ENCODE measurements at regions not wholly inside any gene's neighbourhood (a gene's known extent, or its start where the extent isn't known, plus 50 kb on each side); places are given as distances from the start of the nearest gene placed in this dataset.

DNA sequence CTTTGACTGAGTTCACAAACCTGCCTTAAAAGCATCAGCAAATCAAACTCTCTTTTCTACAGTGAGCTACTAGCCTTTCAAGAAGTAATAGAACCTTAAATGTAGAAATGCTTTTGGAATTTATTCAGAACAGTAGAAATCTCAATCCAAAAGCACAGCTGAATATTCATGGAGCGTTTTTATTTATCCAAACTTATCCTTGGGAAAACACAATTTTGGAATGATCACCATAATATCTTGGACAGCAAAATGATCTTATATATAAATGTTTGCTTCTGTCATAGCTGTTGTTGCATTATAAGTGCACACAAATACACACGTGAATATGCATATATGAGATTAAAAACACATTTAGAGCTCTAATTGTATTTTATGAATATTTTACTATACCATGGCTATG, 747.3 kb upstream of the PIK3C3 start:
- H3K36me3 ChIP-seq (ENCODE audit: control insufficient read depth, insufficient read depth, low read length, severe bottlenecking) = no peaks in the 10 kb centered on the region
- H3K4me3 ChIP-seq (ENCODE audit: low read length) = no peak overlapping the region
- no peaks in the 10 kb centered on the region for H3K9me3 ChIP-seq (ENCODE audit: control insufficient read depth, low read length)
- no peak for DNase-seq (ENCODE audit: low read depth)
- H3K27me3 ChIP-seq (replicated peaks; ENCODE audit: control insufficient read depth, insufficient read depth, low read length) = no peaks in the 10 kb centered on the region
- H3K9ac ChIP-seq (ENCODE audit: low read length) = no peak overlapping the region
- H3K4me1 ChIP-seq (ENCODE audit: control insufficient read depth, insufficient read depth, low read length) = no peaks in the 10 kb centered on the region

DNA sequence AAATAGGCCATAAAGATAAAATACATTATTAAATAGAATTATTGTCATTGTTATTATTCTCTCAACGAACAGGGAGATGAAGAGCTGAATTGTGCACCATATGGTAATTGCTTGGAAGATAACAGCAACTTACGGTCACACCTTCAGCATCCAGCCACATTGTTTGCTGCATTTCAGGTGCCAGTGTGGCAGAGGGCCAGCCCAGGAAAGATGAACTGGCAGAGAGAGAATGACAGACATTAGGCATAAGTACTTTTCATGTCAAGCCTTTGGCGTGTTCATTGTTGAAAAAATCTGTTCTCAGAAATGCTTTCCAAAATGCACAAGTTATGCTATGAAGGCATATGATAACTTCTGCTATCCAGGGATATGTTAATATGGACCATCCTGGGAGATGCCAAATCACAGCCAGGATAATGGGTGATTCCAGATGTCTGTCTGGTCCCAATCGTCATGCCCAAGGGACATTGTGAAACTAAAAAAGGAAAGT, 748.6 kb upstream of the PIK3C3 start:
- no peaks in the 10 kb centered on the region for H3K27me3 ChIP-seq (replicated peaks; ENCODE audit: control insufficient read depth, insufficient read depth, low read length)
- H3K9ac ChIP-seq (ENCODE audit: low read length) = no peak overlapping the region
- H3K36me3 ChIP-seq (ENCODE audit: control insufficient read depth, insufficient read depth, low read length, severe bottlenecking) = no peaks in the 10 kb centered on the region
- no peaks in the 10 kb centered on the region for H3K9me3 ChIP-seq (ENCODE audit: control insufficient read depth, low read length)
- DNase-seq (ENCODE audit: low read depth) = no peak
- no peak overlapping the region for H3K4me3 ChIP-seq (ENCODE audit: low read length)
- H3K4me1 ChIP-seq (ENCODE audit: control insufficient read depth, insufficient read depth, low read length) = no peaks in the 10 kb centered on the region

- peaks cover 2% of the 10 kb centered on the region for H3K9me3 ChIP-seq (ENCODE audit: control insufficient read depth, low read length)
- H3K4me3 ChIP-seq (ENCODE audit: low read length) = no peak overlapping the region
- DNase-seq (ENCODE audit: low read depth) = no peak
- H3K4me1 ChIP-seq (ENCODE audit: control insufficient read depth, insufficient read depth, low read length) = no peaks in the 10 kb centered on the region
- no peaks in the 10 kb centered on the region for H3K27me3 ChIP-seq (replicated peaks; ENCODE audit: control insufficient read depth, insufficient read depth, low read length)
- H3K36me3 ChIP-seq (ENCODE audit: control insufficient read depth, insufficient read depth, low read length, severe bottlenecking) = no peaks in the 10 kb centered on the region
- no peak overlapping the region for H3K9ac ChIP-seq (ENCODE audit: low read length)
Observed at GRCh38 chr18:41199212-41199611, 755.8 kb upstream of the PIK3C3 start.

GRCh38 chr18:41197967-41198366, 757.1 kb upstream of the PIK3C3 start:
- H3K36me3 ChIP-seq (ENCODE audit: control insufficient read depth, insufficient read depth, low read length, severe bottlenecking) = no peaks in the 10 kb centered on the region
- no peaks in the 10 kb centered on the region for H3K4me1 ChIP-seq (ENCODE audit: control insufficient read depth, insufficient read depth, low read length)
- no peak overlapping the region for H3K4me3 ChIP-seq (ENCODE audit: low read length)
- no peak overlapping the region for H3K9ac ChIP-seq (ENCODE audit: low read length)
- H3K9me3 ChIP-seq (ENCODE audit: control insufficient read depth, low read length) = peaks cover 7% of the 10 kb centered on the region
- no peaks in the 10 kb centered on the region for H3K27me3 ChIP-seq (replicated peaks; ENCODE audit: control insufficient read depth, insufficient read depth, low read length)
- DNase-seq (ENCODE audit: low read depth) = no peak

DNA sequence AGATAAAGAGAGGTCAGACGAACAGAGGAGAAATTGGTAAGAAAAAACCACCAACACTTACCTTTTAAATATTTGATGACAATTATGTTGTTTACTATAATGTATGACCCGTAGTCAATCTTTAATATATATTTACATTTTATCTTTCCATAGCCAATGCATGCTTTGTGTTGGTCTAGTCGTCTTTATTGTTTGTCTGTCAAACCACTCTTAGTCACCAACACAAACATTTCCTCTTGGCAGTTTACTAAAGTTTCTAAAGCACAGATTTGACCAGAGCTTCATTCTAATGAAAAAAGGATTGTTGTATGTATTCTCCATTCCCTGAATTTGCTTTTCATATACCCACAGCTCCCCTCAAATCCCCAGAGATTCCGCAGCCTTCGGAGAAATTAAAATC, 784.7 kb upstream of the PIK3C3 start:
- Histone ChIP-seq H3K9ac (ENCODE audit: low read length) (no peak overlapping the region), H3K36me3 (ENCODE audit: control insufficient read depth, insufficient read depth, low read length, severe bottlenecking) (no peaks in the 10 kb centered on the region), H3K4me3 (ENCODE audit: low read length) (no peak overlapping the region), H3K4me1 (ENCODE audit: control insufficient read depth, insufficient read depth, low read length) (no peaks in the 10 kb centered on the region), H3K27me3 (replicated peaks; ENCODE audit: control insufficient read depth, insufficient read depth, low read length) (no peaks in the 10 kb centered on the region), H3K9me3 (ENCODE audit: control insufficient read depth, low read length) (no peaks in the 10 kb centered on the region)
- peak; percentile 20 for DNase-seq (ENCODE audit: low read depth)

- DNase-seq (ENCODE audit: low read depth) = peak; percentile 32
- Histone ChIP-seq H3K27me3 (replicated peaks; ENCODE audit: control insufficient read depth, insufficient read depth, low read length) (no peaks in the 10 kb centered on the region), H3K4me3 (ENCODE audit: low read length) (no peak overlapping the region), H3K9me3 (ENCODE audit: control insufficient read depth, low read length) (no peaks in the 10 kb centered on the region), H3K4me1 (ENCODE audit: control insufficient read depth, insufficient read depth, low read length) (no peaks in the 10 kb centered on the region), H3K36me3 (ENCODE audit: control insufficient read depth, insufficient read depth, low read length, severe bottlenecking) (no peaks in the 10 kb centered on the region), H3K9ac (ENCODE audit: low read length) (no peak overlapping the region)
Observed at GRCh38 chr18:41165625-41166024, 789.4 kb upstream of the PIK3C3 start.

GRCh38 chr18:41162781-41163180, 792.3 kb upstream of the PIK3C3 start:
- no peaks in the 10 kb centered on the region for H3K9me3 ChIP-seq (ENCODE audit: control insufficient read depth, low read length)
- no peak for DNase-seq (ENCODE audit: low read depth)
- no peaks in the 10 kb centered on the region for H3K27me3 ChIP-seq (replicated peaks; ENCODE audit: control insufficient read depth, insufficient read depth, low read length)
- no peaks in the 10 kb centered on the region for H3K36me3 ChIP-seq (ENCODE audit: control insufficient read depth, insufficient read depth, low read length, severe bottlenecking)
- H3K4me1 ChIP-seq (ENCODE audit: control insufficient read depth, insufficient read depth, low read length) = no peaks in the 10 kb centered on the region
- H3K4me3 ChIP-seq (ENCODE audit: low read length) = no peak overlapping the region
- no peak overlapping the region for H3K9ac ChIP-seq (ENCODE audit: low read length)

DNA sequence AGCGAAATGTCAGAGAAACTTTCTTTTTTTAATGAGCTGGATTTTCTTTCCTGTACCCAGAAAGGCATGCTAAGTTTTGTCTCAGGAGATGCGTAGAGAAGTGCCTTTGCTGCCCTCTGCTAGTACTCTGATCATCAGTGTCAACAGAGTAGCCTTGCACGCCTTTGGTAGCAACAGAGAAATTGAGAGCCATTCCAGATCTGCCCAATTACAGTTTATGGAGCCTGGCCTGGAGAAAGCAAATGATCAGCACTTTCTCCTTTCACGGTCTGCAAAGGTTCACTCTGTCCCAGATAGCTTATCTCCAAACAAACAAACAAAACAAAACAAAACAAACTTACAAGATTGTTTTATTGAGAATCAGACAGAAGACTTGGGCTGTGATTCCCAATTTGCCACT, 792.8 kb upstream of the PIK3C3 start:
- no peaks in the 10 kb centered on the region for H3K27me3 ChIP-seq (replicated peaks; ENCODE audit: control insufficient read depth, insufficient read depth, low read length)
- no peak for DNase-seq (ENCODE audit: low read depth)

DNA sequence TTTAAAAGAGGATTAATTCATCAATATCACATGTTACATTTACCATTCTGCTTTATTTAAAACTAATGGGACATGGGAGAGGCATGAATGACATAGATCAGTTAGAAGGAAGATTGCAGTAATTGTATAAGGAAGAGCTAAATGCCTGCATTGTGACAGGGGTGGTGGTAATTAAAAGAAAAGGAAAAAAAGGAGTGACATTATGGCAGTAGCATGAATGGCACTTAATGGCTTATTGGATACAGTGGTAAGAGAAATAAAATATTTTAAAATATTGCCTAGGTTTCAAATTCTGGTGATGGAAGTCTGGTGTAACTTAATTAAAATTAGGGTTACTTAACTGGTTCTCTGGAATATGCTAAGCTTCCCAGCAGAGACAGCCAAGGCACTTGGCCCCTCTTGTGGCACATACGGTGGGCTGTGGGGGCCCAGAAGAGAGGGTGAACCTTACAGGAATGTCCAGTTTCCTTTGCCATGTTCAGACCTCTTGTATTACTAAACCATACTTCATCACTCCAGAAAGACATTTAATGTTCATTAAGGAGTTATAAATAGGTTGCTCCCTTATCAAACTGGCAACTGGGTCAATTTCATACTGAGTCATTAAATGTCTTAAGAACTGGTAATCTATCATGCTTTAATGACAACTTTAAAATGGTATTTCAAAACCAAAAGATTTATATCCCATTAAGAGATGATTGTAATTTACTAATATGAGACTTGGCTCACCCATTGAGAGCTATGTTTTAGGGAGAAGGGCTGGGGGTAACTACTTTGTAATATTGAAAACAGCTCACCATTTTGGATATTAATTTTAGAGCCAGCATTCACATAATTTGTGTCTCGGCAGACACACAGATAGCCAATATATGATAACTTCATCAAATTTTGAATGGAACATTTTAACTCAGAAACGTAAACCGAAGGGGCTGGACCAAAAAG, 798.9 kb upstream of the PIK3C3 start:
- no peak for DNase-seq (ENCODE audit: low read depth)
- Histone ChIP-seq H3K9me3 (ENCODE audit: control insufficient read depth, low read length) (no peaks in the 10 kb centered on the region), H3K36me3 (ENCODE audit: control insufficient read depth, insufficient read depth, low read length, severe bottlenecking) (no peaks in the 10 kb centered on the region), H3K4me3 (ENCODE audit: low read length) (no peak overlapping the region), H3K9ac (ENCODE audit: low read length) (no peak overlapping the region), H3K4me1 (ENCODE audit: control insufficient read depth, insufficient read depth, low read length) (no peaks in the 10 kb centered on the region), H3K27me3 (replicated peaks; ENCODE audit: control insufficient read depth, insufficient read depth, low read length) (no peaks in the 10 kb centered on the region)

More for the DNA sequence above, 792.8 kb upstream of the PIK3C3 start:
- Histone ChIP-seq H3K4me3 (ENCODE audit: low read length) (no peak overlapping the region), H3K36me3 (ENCODE audit: control insufficient read depth, insufficient read depth, low read length, severe bottlenecking) (no peaks in the 10 kb centered on the region), H3K9me3 (ENCODE audit: control insufficient read depth, low read length) (no peaks in the 10 kb centered on the region), H3K4me1 (ENCODE audit: control insufficient read depth, insufficient read depth, low read length) (no peaks in the 10 kb centered on the region), H3K9ac (ENCODE audit: low read length) (no peak overlapping the region)

GRCh38 chr18:41155025-41155424, 800.0 kb upstream of the PIK3C3 start:
- Histone ChIP-seq H3K4me1 (ENCODE audit: control insufficient read depth, insufficient read depth, low read length) (no peaks in the 10 kb centered on the region), H3K9me3 (ENCODE audit: control insufficient read depth, low read length) (no peaks in the 10 kb centered on the region), H3K9ac (ENCODE audit: low read length) (no peak overlapping the region), H3K4me3 (ENCODE audit: low read length) (no peak overlapping the region), H3K36me3 (ENCODE audit: control insufficient read depth, insufficient read depth, low read length, severe bottlenecking) (no peaks in the 10 kb centered on the region), H3K27me3 (replicated peaks; ENCODE audit: control insufficient read depth, insufficient read depth, low read length) (no peaks in the 10 kb centered on the region)
- DNase-seq (ENCODE audit: low read depth) = no peak

DNA sequence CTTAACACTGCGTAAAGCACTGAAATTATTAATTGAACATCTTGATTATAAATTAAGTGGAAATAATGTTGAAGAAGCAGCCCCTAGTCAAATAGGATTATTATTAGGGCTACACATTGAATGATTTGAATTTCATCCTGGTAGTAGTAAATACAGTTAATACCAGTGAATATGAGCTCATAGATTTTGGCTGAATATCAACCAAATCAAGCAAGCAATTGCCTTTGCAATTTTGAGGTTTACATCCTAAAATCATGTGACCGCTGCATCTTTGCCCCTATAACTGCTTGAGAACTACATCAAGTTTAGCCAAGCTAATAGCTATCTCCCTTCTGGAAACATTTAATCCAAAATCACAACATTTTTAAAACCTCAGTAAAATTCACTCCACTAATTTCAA, 801.2 kb upstream of the PIK3C3 start:
- Histone ChIP-seq H3K27me3 (replicated peaks; ENCODE audit: control insufficient read depth, insufficient read depth, low read length) (no peaks in the 10 kb centered on the region), H3K36me3 (ENCODE audit: control insufficient read depth, insufficient read depth, low read length, severe bottlenecking) (no peaks in the 10 kb centered on the region), H3K9me3 (ENCODE audit: control insufficient read depth, low read length) (no peaks in the 10 kb centered on the region), H3K4me3 (ENCODE audit: low read length) (no peak overlapping the region), H3K4me1 (ENCODE audit: control insufficient read depth, insufficient read depth, low read length) (no peaks in the 10 kb centered on the region), H3K9ac (ENCODE audit: low read length) (no peak overlapping the region)
- DNase-seq (ENCODE audit: low read depth) = no peak
